ENCODE measurements at regions not wholly inside any gene's neighbourhood (a gene's known extent, or its start where the extent isn't known, plus 50 kb on each side); places are given as distances from the start of the nearest gene placed in this dataset.
"Not testable (repeated sequence)": the region's sequence is repeated elsewhere in the genome, so short reads cannot be mapped to it uniquely, and the experiment has no call there.

DNA sequence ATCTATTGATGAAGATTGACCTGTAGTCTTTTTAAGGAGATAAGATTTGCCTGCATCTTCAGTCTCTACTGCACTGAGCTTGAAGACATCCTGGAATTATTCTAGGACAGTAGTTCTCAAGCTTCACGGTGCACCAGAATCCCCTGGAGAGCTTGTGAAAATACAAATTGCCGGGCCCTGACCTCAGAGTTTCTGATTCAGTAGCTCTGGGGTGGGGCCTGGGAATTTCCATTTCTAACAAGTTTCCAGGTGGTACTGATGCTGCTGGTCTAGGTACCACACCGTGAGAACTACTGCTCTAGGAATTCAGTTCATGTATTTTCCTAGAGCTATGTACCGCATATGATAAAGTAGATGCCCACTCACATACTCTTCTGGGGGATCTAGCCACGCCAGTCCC lies 246.1 kb downstream of the HS3ST3B1 start:
- Histone ChIP-seq H3K4me3 (no peak overlapping the region), H3K36me3 (no peaks in the 10 kb centered on the region), H3K27ac (no peak overlapping the region), H3K27me3 (peaks cover 4% of the 10 kb centered on the region), H3K4me1 (no peaks in the 10 kb centered on the region), H3K9me3 (no peaks in the 10 kb centered on the region)
- WGBS, 2 donors (ENCODE audit: low coverage in 1 of 2): 75 to 89% methylated on average over 1 to 3 of the region's 5 CpGs
- TF ChIP-seq POLR2A (IDR thresholded peaks at IDR 0.05): no peak
- TF ChIP-seq POLR2AphosphoS5 (IDR thresholded peaks at IDR 0.05): no peak
- TF ChIP-seq EP300 (IDR thresholded peaks at IDR 0.05): no peak
- no peak for TF ChIP-seq CTCF (IDR thresholded peaks at IDR 0.05)
- ATAC-seq: no peak

GRCh38 chr17:14545156-14545906 lies 244.4 kb downstream of the HS3ST3B1 start:
- Histone ChIP-seq H3K27me3 (peaks cover 4% of the 10 kb centered on the region), H3K36me3 (no peaks in the 10 kb centered on the region), H3K4me3 (no peak overlapping the region), H3K4me1 (no peaks in the 10 kb centered on the region), H3K27ac (no peak overlapping the region), H3K9me3 (no peaks in the 10 kb centered on the region)
- WGBS, 2 donors (ENCODE audit: low coverage in 1 of 2): 52 to 73% methylated on average over 5 to 8 of the region's 16 CpGs
- no peak for ATAC-seq
- TF ChIP-seq CTCF (IDR thresholded peaks at IDR 0.05) (no peak), POLR2A (IDR thresholded peaks at IDR 0.05) (no peak), EP300 (IDR thresholded peaks at IDR 0.05) (no peak), POLR2AphosphoS5 (IDR thresholded peaks at IDR 0.05) (no peak)

DNA sequence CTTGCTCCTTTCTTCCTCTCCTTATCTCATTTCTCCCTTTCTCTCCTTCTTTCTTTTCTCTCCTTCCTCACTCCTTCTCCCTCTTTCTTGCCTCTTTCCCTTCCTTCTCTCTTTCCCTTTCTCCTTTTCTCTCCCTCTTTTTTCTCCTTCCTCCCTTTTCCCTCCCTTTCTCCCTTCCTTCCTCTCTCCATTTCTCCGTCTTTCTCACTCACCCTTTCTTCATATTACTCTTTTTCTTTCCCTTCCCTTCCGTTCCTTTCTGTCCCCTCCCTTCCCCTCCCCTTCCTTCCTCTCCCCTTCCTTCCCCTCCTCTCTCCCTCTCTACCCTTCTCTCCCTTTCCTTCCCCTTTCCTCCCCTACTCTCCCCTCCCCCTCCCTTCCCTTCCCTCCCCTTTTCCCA lies 240.8 kb downstream of the HS3ST3B1 start:
- no peaks in the 10 kb centered on the region for H3K36me3 ChIP-seq
- H3K4me3 ChIP-seq: no peak overlapping the region
- no peak overlapping the region for H3K27ac ChIP-seq
- ATAC-seq: no peak
- WGBS, 2 donors (ENCODE audit: low coverage in 1 of 2): 43 to 86% methylated on average over 1 to 2 of the region's 2 CpGs
- H3K4me1 ChIP-seq: no peaks in the 10 kb centered on the region
- H3K27me3 ChIP-seq: peaks cover 4% of the 10 kb centered on the region
- peaks cover 0 to 5% (median 0%) of the 10 kb centered on the region in 3 donors for H3K9me3 ChIP-seq
- TF ChIP-seq POLR2AphosphoS5 (IDR thresholded peaks at IDR 0.05): no peak
- no peak for TF ChIP-seq EP300 (IDR thresholded peaks at IDR 0.05)
- no peak for TF ChIP-seq CTCF (IDR thresholded peaks at IDR 0.05)
- no peak for TF ChIP-seq POLR2A (IDR thresholded peaks at IDR 0.05)

GRCh38 chr17:14539801-14540200 lies 238.9 kb downstream of the HS3ST3B1 start:
- no peak for ATAC-seq
- H3K36me3 ChIP-seq: no peaks in the 10 kb centered on the region
- H3K9me3 ChIP-seq: peaks cover 0 to 8% (median 0%) of the 10 kb centered on the region in 3 donors
- no peaks in the 10 kb centered on the region for H3K27me3 ChIP-seq
- WGBS, 2 donors (ENCODE audit: low coverage in 1 of 2): 61 to 76% methylated on average over 6 of the region's 6 CpGs
- no peaks in the 10 kb centered on the region for H3K4me1 ChIP-seq
- no peak overlapping the region for H3K4me3 ChIP-seq
- H3K27ac ChIP-seq: no peak overlapping the region
- TF ChIP-seq POLR2A (IDR thresholded peaks at IDR 0.05): no peak
- no peak for TF ChIP-seq CTCF (IDR thresholded peaks at IDR 0.05)
- TF ChIP-seq POLR2AphosphoS5 (IDR thresholded peaks at IDR 0.05): no peak
- no peak for TF ChIP-seq EP300 (IDR thresholded peaks at IDR 0.05)

DNA sequence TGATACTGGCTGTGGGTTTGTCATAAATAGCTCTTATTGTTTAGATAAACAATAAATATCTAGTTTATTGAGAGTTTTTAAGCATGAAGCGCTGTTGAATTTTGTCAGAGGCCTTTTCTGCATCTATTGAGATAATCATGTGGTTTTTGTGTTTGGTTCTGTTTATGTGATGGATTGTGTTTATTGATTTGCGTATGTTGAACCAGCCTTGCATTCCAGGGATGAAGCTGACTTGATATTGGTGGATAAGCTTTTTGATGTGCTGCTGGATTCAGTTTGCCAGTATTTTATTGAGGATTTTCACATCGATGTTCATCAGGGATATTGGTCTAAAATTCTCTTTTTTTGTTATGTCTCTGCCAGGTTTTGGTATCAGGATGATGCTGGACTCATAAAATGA lies 231.4 kb downstream of the HS3ST3B1 start:
- not testable (repeated sequence) for H3K4me1 ChIP-seq, ATAC-seq, H3K27me3 ChIP-seq, H3K36me3 ChIP-seq, H3K27ac ChIP-seq, H3K4me3 ChIP-seq
- H3K9me3 ChIP-seq: peaks cover 0 to 36% (median 0%) of the 10 kb centered on the region in 3 donors
- WGBS, 2 donors (ENCODE audit: low coverage in 1 of 2): 94 to 100% methylated on average over 2 to 3 of the region's 3 CpGs
